Activated CD4-positive, alpha-beta memory T cell treated with anti-CD3 and anti-CD28 coated beads, Interleukin-2, amount 10 ng/mL, durations not matched to agents 7 days and 5 days (primary cell): ENCODE measurements at regions not wholly inside any gene's neighbourhood (a gene's known extent, or its start where the extent isn't known, plus 50 kb on each side); places are given as distances from the start of the nearest gene placed in this dataset.
"Not testable (repeated sequence)": the region's sequence is repeated elsewhere in the genome, so short reads cannot be mapped to it uniquely, and the experiment has no call there.

Experiments used
- CTCF ChIA-PET: fragments of 350-600 bp; sonication (Branson Sonifier 250); formaldehyde crosslinking; loops from one replicate; lab custom pipeline; 2021; ENCODE audit warnings: antibody characterized with exemption, inconsistent platforms; lab: Charles Lee
- POLR2A ChIA-PET: fragments of 350-600 bp; sonication (Branson Sonifier 250); formaldehyde crosslinking; loops from one replicate; lab custom pipeline; 2021; ENCODE audit warnings: antibody characterized with exemption; lab: Charles Lee
- DNase-seq: peaks from one replicate; pipeline ENCODE4 v3.0.0-alpha.2; 2020
- H3K27ac Mint-ChIP-seq: one replicate; pipeline ENCODE4 v1.8.0; 2021; ENCODE audit warnings: mild to moderate bottlenecking, mixed read lengths
- H3K27me3 Mint-ChIP-seq: one replicate; pipeline ENCODE4 v1.8.0; 2021; ENCODE audit warnings: mixed read lengths
- H3K36me3 Mint-ChIP-seq: one replicate; pipeline ENCODE4 v1.8.0; 2021; ENCODE audit warnings: low read depth, mixed read lengths
- H3K4me1 Mint-ChIP-seq: one replicate; pipeline ENCODE4 v1.8.0; 2021; ENCODE audit warnings: mixed read lengths
- H3K4me3 Mint-ChIP-seq: one replicate; pipeline ENCODE4 v1.8.0; 2021; ENCODE audit warnings: mild to moderate bottlenecking, mixed read lengths
- H3K9me3 Mint-ChIP-seq: one replicate; pipeline ENCODE4 v1.8.0; 2021; ENCODE audit warnings: mixed read lengths

GRCh38 chr7:73156510-73157168 lies 70.8 kb upstream of the SPDYE9 start:
- not testable (repeated sequence) for DNase-seq, H3K27me3 Mint-ChIP-seq

GRCh38 chr7:73154586-73155038 lies 68.8 kb upstream of the SPDYE9 start:
- H3K36me3 Mint-ChIP-seq, H3K27me3 Mint-ChIP-seq, H3K4me1 Mint-ChIP-seq, CTCF ChIA-PET, H3K9me3 Mint-ChIP-seq, H3K27ac Mint-ChIP-seq: not testable (repeated sequence)
- POLR2A ChIA-PET, result interaction anchor here (1.3 kb wide), 1 partner anchor 326 kb away, joined by 3 read pairs; no protein-coding TSS in a partner anchor
- peak overlapping the region; percentile 67 for H3K4me3 Mint-ChIP-seq
- peak; percentile 84 for DNase-seq

More at GRCh38 chr7:73156510-73157168, 70.8 kb upstream of the SPDYE9 start:
- H3K27ac Mint-ChIP-seq, H3K4me3 Mint-ChIP-seq, CTCF ChIA-PET, H3K9me3 Mint-ChIP-seq, H3K36me3 Mint-ChIP-seq, POLR2A ChIA-PET, H3K4me1 Mint-ChIP-seq: not testable (repeated sequence)

GRCh38 chr7:73153921-73154585 lies 68.2 kb upstream of the SPDYE9 start:
- POLR2A ChIA-PET, result interaction anchor here (1.3 kb wide), 1 partner anchor 325 kb away, joined by 3 read pairs; no protein-coding TSS in a partner anchor
- H3K4me1 Mint-ChIP-seq, H3K36me3 Mint-ChIP-seq, H3K4me3 Mint-ChIP-seq, H3K27me3 Mint-ChIP-seq, DNase-seq, H3K27ac Mint-ChIP-seq, H3K9me3 Mint-ChIP-seq, CTCF ChIA-PET: not testable (repeated sequence)

GRCh38 chr7:73148570-73148969 lies 62.7 kb upstream of the SPDYE9 start:
- H3K9me3 Mint-ChIP-seq, H3K27me3 Mint-ChIP-seq, POLR2A ChIA-PET, CTCF ChIA-PET, H3K27ac Mint-ChIP-seq, H3K4me3 Mint-ChIP-seq, H3K4me1 Mint-ChIP-seq, DNase-seq, H3K36me3 Mint-ChIP-seq: not testable (repeated sequence)

GRCh38 chr7:73147681-73148080 lies 61.8 kb upstream of the SPDYE9 start:
- POLR2A ChIA-PET, DNase-seq, H3K27ac Mint-ChIP-seq, H3K27me3 Mint-ChIP-seq, H3K36me3 Mint-ChIP-seq, CTCF ChIA-PET, H3K4me1 Mint-ChIP-seq, H3K4me3 Mint-ChIP-seq, H3K9me3 Mint-ChIP-seq: not testable (repeated sequence)

- CTCF ChIA-PET, H3K27ac Mint-ChIP-seq, POLR2A ChIA-PET, H3K27me3 Mint-ChIP-seq, DNase-seq, H3K4me1 Mint-ChIP-seq, H3K4me3 Mint-ChIP-seq, H3K36me3 Mint-ChIP-seq, H3K9me3 Mint-ChIP-seq: not testable (repeated sequence)
Measured at GRCh38 chr7:73143993-73144392, 58.2 kb upstream of the SPDYE9 start.

- POLR2A ChIA-PET, H3K27me3 Mint-ChIP-seq, H3K36me3 Mint-ChIP-seq: not testable (repeated sequence)
Measured at GRCh38 chr7:73137922-73138321, 52.1 kb upstream of the SPDYE9 start.

More at GRCh38 chr7:73137922-73138321, 52.1 kb upstream of the SPDYE9 start:
- H3K4me1 Mint-ChIP-seq, DNase-seq, H3K4me3 Mint-ChIP-seq, CTCF ChIA-PET, H3K27ac Mint-ChIP-seq, H3K9me3 Mint-ChIP-seq: not testable (repeated sequence)
